NOMO-1 treated with dmso at 0.1 percent for 144 hours (cell line): ENCODE measurements at regions not wholly inside any gene's neighbourhood (a gene's known extent, or its start where the extent isn't known, plus 50 kb on each side); places are given as distances from the start of the nearest gene placed in this dataset.
"Not testable (repeated sequence)": the region's sequence is repeated elsewhere in the genome, so short reads cannot be mapped to it uniquely, and the experiment has no call there.

Experiments
- DNase-seq: peaks from one replicate; lab custom pipeline; 2025; ENCODE audit not compliant: unreplicated experiment; lab: John Stamatoyannopoulos, UW

GRCh38 chr3:80994085-80994665 is 767.3 kb downstream of the GBE1 start:
- no peak for DNase-seq

- DNase-seq = no peak
Measured at GRCh38 chr3:80993241-80993945, 768.1 kb downstream of the GBE1 start.

DNA sequence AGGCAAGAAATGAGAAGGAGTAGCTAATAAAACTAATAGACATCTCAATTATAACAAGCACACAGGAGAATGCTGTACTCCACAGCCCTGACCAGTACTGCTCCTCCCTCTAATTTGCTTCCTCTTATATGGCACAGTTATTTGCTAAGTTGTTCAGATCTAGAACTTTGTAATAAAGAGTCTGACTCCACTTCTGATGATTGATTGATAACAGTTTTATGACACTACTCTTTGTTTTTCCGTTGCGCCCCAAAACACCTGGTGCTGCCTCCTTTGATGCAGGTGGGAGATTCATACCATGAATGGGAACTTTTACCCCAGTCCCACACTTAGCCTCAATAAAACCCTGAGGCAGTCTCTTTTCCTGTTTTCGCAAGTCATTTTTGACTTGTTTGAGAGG is 777.7 kb downstream of the GBE1 start:
- DNase-seq = no peak

GRCh38 chr3:80978216-80978969 is 783.1 kb downstream of the GBE1 start:
- no peak for DNase-seq

DNA sequence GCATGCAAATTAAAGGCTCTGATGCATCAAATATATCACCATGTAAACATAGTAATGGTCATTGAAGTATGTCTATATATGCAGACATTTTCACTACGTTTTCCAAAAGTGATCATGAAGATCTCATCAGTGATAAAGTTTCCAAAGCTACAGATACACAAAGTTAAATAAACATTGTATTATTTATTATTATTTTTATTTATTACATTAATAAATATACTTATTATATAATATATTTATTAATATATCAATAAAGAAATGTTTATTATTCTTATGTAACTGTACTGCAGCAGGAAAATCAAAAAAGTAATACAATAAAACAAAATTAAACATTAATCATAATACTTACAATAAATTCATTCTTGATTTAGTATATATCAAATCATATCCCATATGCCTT is 791.2 kb downstream of the GBE1 start:
- no peak for DNase-seq

GRCh38 chr3:80929576-80929975 is 831.9 kb downstream of the GBE1 start:
- DNase-seq = no peak

DNA sequence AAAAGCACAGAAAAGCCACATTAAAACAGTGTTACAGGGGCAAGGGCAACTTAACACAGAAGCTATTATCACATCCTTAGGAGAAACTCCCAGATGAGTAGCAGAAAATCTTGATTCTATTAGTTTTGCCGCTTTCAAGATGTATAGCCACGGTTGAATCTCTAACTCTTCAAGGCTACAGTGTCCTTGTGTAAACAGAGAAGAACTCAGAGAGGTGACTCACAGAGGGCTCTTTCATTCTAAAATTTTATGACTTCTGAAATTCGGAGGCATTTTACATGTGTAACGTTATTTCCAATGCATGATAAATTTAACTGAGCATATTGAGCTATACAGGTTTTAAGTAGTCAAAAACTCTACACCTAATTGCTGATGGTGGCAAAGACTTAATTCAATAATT is 846.6 kb downstream of the GBE1 start:
- DNase-seq = no peak

- DNase-seq = no peak
Measured at GRCh38 chr3:80898211-80898610, 863.2 kb downstream of the GBE1 start.

DNA sequence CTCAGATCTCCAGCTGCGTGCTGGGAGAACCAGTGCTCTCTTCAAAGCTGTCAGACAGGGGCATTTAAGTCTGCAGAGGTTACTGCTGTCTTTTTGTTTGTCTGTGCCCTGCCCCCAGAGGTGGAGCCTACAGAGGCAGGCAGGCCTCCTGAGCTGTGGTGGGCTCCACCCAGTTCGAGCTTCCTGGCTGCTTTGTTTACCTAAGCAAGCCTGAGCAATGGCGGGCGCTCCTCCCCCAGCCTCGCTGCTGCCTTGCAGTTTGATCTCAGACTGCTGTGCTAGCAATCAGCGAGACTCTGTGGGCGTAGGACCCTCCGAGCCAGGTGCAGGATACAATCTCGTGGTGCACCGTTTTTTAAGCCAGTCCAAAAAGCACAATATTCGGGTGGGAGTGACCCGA is 864.4 kb downstream of the GBE1 start:
- DNase-seq = not testable (repeated sequence)

DNA sequence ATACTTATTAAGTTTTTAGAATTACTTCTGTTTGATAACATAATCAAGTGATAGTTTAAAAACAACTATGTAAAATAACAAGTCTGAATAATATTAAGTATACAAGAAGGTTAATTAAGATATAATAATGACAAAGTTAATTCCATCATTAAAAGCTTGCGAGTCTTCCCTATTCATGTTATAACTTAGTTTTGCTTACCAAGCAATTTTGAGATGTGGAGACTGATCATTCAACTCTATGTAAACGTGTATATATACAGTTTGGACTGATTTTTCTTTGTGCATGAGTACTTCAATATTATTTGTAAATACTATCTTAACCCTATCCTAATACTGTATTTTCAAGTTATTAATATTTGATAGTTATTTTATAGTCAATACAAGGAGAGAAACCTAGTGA is 870.9 kb downstream of the GBE1 start:
- DNase-seq = no peak

DNA sequence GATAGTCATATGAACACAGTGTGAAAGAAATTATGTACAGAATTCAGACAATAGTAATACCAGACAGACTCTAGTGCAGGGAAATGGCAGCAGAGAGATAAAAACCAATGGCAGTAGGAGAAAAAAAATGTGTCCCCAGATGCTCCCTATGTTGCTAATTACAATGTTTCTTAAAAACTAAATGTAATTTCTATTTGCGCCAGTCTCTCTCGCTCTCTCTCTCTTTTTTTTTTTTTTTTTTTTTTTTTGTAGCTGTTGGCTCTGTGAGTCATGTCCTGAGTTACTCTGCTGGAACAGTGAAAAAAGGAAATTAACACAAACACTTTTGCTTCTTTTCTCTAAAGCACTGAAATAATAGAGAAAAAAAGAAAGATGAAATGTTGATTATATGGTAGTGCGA is 871.9 kb downstream of the GBE1 start:
- no peak for DNase-seq

DNA sequence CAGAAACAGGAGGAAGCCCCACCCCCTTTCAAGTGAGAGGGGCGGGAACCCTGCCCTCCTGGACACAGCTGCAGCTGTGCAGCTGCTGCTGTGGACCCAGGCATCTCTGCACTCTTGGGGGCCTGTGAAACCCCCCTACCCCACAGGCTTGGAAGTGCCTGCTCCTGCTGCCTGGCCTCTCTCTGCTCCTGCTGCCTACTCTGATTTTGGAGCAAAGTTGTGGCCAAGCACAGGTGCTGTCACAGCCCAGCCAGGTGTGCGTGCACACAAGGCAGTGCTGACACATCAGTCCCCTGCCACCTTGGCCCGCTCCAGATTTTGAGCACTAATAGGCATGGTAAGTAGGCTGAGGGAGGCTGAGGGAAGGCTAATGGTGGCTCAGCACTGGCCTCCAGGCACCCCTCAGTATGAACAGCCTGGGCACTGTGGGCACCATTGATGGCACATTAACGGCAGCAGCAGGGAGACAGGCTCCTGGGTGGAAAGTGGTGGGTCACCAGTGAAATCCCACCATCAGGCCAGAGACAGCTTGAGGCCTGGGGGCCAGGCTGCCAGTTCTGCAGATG is 890.9 kb downstream of the GBE1 start:
- DNase-seq = no peak

GRCh38 chr3:80855482-80855881 is 906.0 kb downstream of the GBE1 start:
- no peak for DNase-seq

DNA sequence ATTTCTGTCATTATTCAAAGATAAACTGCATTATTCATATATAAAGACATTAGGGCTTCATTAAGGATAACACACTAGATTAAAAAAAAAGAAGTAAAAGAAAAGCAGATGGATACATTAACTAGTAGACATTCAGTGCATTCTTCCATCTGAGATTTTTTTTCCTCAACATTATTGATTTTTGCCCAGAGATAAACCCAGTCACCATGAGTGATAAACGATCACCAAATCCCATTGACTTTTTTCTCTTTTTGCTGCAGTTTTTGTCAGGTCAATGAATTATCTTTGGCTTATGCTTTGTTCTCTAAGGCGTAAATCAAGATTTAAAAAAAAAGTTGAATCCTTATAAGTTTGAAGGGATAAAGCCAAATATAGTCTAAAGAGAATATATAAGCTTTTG is 925.0 kb downstream of the GBE1 start:
- no peak for DNase-seq

GRCh38 chr3:80807577-80807976 is 953.9 kb downstream of the GBE1 start:
- DNase-seq = no peak

- no peak for DNase-seq
Measured at GRCh38 chr3:80806673-80807072, 954.8 kb downstream of the GBE1 start.

- no peak for DNase-seq
Measured at GRCh38 chr3:80788914-80789313, 972.5 kb downstream of the GBE1 start.

DNA sequence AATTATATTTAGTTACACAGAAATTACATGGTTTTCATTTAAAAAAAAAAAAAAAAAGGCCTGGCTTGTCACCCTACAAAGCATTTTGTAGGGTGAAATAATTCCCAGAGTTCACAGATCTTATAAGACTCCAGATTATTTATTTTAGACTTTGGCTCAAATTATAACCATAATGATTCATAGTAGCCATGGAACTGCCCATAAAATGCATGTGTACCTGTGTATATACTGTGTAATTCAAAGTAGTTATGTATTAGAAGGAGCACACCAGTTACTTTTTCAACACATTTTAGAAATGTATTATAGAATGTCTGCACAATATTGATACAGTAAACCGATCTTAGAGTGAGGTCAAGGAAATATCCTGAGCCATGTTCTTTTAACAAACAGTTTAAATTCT is 975.6 kb downstream of the GBE1 start:
- DNase-seq = no peak

DNA sequence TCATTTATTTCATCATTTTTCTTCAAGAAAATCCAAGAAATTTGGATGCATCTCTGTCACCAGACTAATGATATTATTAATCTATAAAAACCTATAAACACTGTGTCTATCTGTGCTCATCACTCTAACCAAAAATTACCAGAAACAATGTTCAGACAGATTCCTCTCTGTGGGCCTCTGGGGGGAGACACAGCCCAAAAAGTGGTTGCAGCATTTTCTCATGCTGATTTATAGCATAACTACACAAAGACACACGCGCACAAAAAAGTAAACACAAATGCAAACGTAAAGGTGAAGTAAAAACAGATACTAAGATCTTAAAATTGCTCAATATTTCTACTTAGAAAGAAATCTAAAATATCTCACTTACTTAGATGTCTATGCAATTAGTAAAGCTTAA is 976.0 kb downstream of the GBE1 start:
- no peak for DNase-seq

GRCh38 chr3:80771085-80771484 is 990.4 kb downstream of the GBE1 start:
- no peak for DNase-seq

GRCh38 chr3:80770106-80771074 is 991.1 kb downstream of the GBE1 start:
- DNase-seq = no peak
